B cell (primary cell): ENCODE measurements at regions not wholly inside any gene's neighbourhood (a gene's known extent, or its start where the extent isn't known, plus 50 kb on each side); places are given as distances from the start of the nearest gene placed in this dataset.

Experiments
- ATAC-seq: fragments of 200-7000 bp; cut with Tn5 transposase; one replicate; pipeline ENCODE4 v1.10.0; 2021; ENCODE audit warnings: low read depth, mild to moderate bottlenecking, moderate number of reproducible peaks, moderate library complexity
- CTCF ChIA-PET: fragments of 350-600 bp; sonication (Branson Sonifier 250); formaldehyde crosslinking; loops from one replicate; lab custom pipeline; 2021; ENCODE audit warnings: antibody characterized with exemption, inconsistent platforms; lab: Charles Lee
- POLR2A ChIA-PET: fragments of 350-600 bp; sonication (Branson Sonifier 250); formaldehyde crosslinking; loops from one replicate; lab custom pipeline; 2021; ENCODE audit warnings: antibody characterized with exemption; lab: Charles Lee
- DNase-seq: peaks from one replicate; pipeline ENCODE4 v3.0.0; 2013
- H2AFZ ChIP-seq: 2 replicates; pipeline ENCODE4 v1.6.1; 2012; ENCODE audit warnings: mild to moderate bottlenecking, low read depth, low read length; ENCODE audit not compliant: insufficient read depth, poor library complexity, severe bottlenecking
- H3K27ac ChIP-seq, 2 donors: 1 replicate in 1 of 2; 2 replicates in 1 of 2; pipeline ENCODE4 v1.5.1; 2012 to 2013; ENCODE audit warnings: low read length in 2 of 2, mild to moderate bottlenecking in 2 of 2, moderate library complexity in 1 of 2
- H3K27me3 ChIP-seq, 4 experiments: fragments of 200-600 bp in 1 of 4; sonication (generic) in 1 of 4; replicated peaks in 1 of 4; 1 replicate in 2 of 4; 2 replicates in 2 of 4; pipeline versions ENCODE4 v1.6.1 to v1.7.0; 2013 to 2016; ENCODE audit warnings: low read length in 3 of 4, mild to moderate bottlenecking in 2 of 4, mixed read lengths in 1 of 4, moderate library complexity in 1 of 4; ENCODE audit not compliant: insufficient read depth in 4 of 4, control insufficient read depth in 3 of 4; ENCODE audit errors: control extremely low read depth in 1 of 4
- H3K36me3 ChIP-seq, 2 experiments: replicated peaks in 1 of 2; 1 replicate in 1 of 2; 2 replicates in 1 of 2; pipeline versions ENCODE4 v1.6.1 to v1.7.1; 2013; ENCODE audit warnings: low read length in 1 of 2; ENCODE audit not compliant: insufficient read depth in 2 of 2, control insufficient read depth in 1 of 2; ENCODE audit errors: control extremely low read depth in 1 of 2, extremely low read depth in 1 of 2
- H3K4me1 ChIP-seq, 2 donors: fragments of 200-600 bp in 1 of 2; sonication (generic) in 1 of 2; 1 replicate in 1 of 2; 2 replicates in 1 of 2; pipeline versions ENCODE4 v1.5.1 to v1.6.1; 2013 to 2017; ENCODE audit warnings: low read length in 2 of 2; ENCODE audit not compliant: control insufficient read depth in 2 of 2, insufficient read depth in 2 of 2
- H3K4me2 ChIP-seq: replicated peaks from 2 replicates; pipeline ENCODE3; 2012; ENCODE audit warnings: mild to moderate bottlenecking, low read depth, low read length; ENCODE audit not compliant: poor library complexity, severe bottlenecking
- H3K4me3 ChIP-seq, 5 experiments: fragments of 200-600 bp in 1 of 5; sonication (generic) in 1 of 5; 1 replicate in 3 of 5; 2 replicates in 2 of 5; pipeline versions ENCODE4 v1.5.1 to v1.7.0; 2011 to 2016; ENCODE audit warnings: low read length in 4 of 5, mild to moderate bottlenecking in 4 of 5, low read depth in 2 of 5, control low read depth in 1 of 5, moderate library complexity in 1 of 5; ENCODE audit not compliant: insufficient read depth in 1 of 5; ENCODE audit errors: control extremely low read depth in 1 of 5, extremely low read depth in 1 of 5
- H3K79me2 ChIP-seq: fragments of 200-600 bp; sonication (generic); one replicate; pipeline ENCODE4 v1.6.0; 2016; ENCODE audit warnings: low read length; ENCODE audit not compliant: control insufficient read depth, insufficient read depth
- H3K9ac ChIP-seq: fragments of 200-600 bp; sonication (generic); 2 replicates; pipeline ENCODE4 v1.6.1; 2017; ENCODE audit warnings: mild to moderate bottlenecking, low read length, moderate library complexity
- H3K9me3 ChIP-seq, 3 donors: one replicate each; pipeline versions ENCODE4 v1.6.1 to v1.7.1; 2013; ENCODE audit warnings: low read length in 2 of 3; ENCODE audit not compliant: control insufficient read depth in 2 of 3, insufficient read depth in 1 of 3; ENCODE audit errors: control extremely low read depth in 1 of 3
- H4K20me1 ChIP-seq: 2 replicates; pipeline ENCODE4 v1.6.0; 2012; ENCODE audit warnings: mild to moderate bottlenecking, low read length; ENCODE audit not compliant: insufficient read depth, control insufficient read depth, poor library complexity, severe bottlenecking
- H3K27ac Mint-ChIP-seq: one replicate; pipeline ENCODE4 v1.8.0; 2021; ENCODE audit warnings: mixed read lengths
- H3K27me3 Mint-ChIP-seq: one replicate; pipeline ENCODE4 v1.8.0; 2021; ENCODE audit warnings: mixed read lengths
- H3K4me1 Mint-ChIP-seq: one replicate; pipeline ENCODE4 v1.8.0; 2021; ENCODE audit warnings: mixed read lengths
- H3K4me3 Mint-ChIP-seq: one replicate; pipeline ENCODE4 v1.8.0; 2021; ENCODE audit warnings: mixed read lengths
- H3K9me3 Mint-ChIP-seq: one replicate; pipeline ENCODE4 v1.8.0; 2022; ENCODE audit warnings: mixed read lengths; ENCODE audit not compliant: insufficient read depth
- CTCF ChIP-seq: fragments of 200-600 bp; IDR thresholded peaks from one replicate; pipeline ENCODE4 v1.8.0; 2022; ENCODE audit warnings: antibody characterized with exemption, mild to moderate bottlenecking
- EZH2 ChIP-seq: IDR thresholded peaks from 2 replicates; pipeline ENCODE4 v1.6.1; 2012; ENCODE audit warnings: borderline replicate concordance, low read depth, mild to moderate bottlenecking, moderate library complexity, low read length; ENCODE audit not compliant: insufficient read depth, poor library complexity, severe bottlenecking
- WGBS: methylation state at CpG from one replicate; pipeline ENCODE4 v1.1.5; 2013; ENCODE audit warnings: missing lambda C conversion rate; ENCODE audit not compliant: insufficient coverage; 5-methylcytosine and 5-hydroxymethylcytosine counted together
- intact Hi-C: fragments of 100-400 bp; cut with micrococcal nuclease; formaldehyde crosslinking; loops from one replicate; pipeline ENCODE4 v1.10.0; 2022

DNA sequence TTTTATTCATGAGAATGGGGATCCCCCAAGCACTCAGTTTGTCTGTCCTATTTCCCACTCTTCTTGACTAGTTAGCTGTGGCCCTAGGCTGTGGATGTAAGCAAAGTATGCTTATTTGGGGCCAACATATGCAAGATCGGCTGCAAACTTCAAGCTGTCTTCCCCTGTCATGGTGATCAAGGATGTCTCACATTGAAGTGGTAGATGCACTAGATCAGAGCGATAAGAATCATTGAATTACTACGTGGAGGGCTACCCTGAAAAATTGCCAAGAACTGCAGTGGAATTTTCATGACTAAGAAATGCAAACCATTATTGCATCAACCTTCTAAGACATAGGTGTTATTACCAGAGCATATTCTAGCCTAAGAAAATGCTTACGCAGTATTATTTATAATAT, 527.4 kb downstream of the RNF144A start:
- no peak for ATAC-seq

More for the DNA sequence above, 527.4 kb downstream of the RNF144A start:
- peaks cover 0 to 2% (median 0%) of the 10 kb centered on the region in 4 experiments for H3K27me3 ChIP-seq
- Mint-ChIP-seq H3K4me3 (no peak overlapping the region), H3K27ac (no peak overlapping the region), H3K4me1 (no peaks in the 10 kb centered on the region), H3K27me3 (peaks cover 12% of the 10 kb centered on the region), H3K9me3 (no peaks in the 10 kb centered on the region)
- ChIA-PET CTCF (no interaction called here), POLR2A (no interaction called here)
- H3K4me3 ChIP-seq, result no peak overlapping the region
- H2AFZ ChIP-seq, result no peak overlapping the region
- intact Hi-C loops, result no loop called here
- H3K9ac ChIP-seq, result no peak overlapping the region
- no peak overlapping the region for H3K4me2 ChIP-seq
- H3K36me3 ChIP-seq, result no peaks in the 10 kb centered on the region
- 100% methylated on average over 2 of the region's 4 CpGs for WGBS
- TF ChIP-seq EZH2, result no peak
- TF ChIP-seq CTCF, result no peak
- DNase-seq, result no peak
- H4K20me1 ChIP-seq, result no peaks in the 10 kb centered on the region
- no peaks in the 10 kb centered on the region for H3K4me1 ChIP-seq
- no peaks in the 10 kb centered on the region for H3K9me3 ChIP-seq
- H3K79me2 ChIP-seq, result no peaks in the 10 kb centered on the region
- no peak overlapping the region for H3K27ac ChIP-seq
